Keratinocyte (primary cell): ENCODE measurements at regions not wholly inside any gene's neighbourhood (a gene's known extent, or its start where the extent isn't known, plus 50 kb on each side); places are given as distances from the start of the nearest gene placed in this dataset.

ENCODE experiments used
- DNase-seq: peaks from one replicate; pipeline ENCODE4 v3.0.0-alpha.2; 2011; ENCODE audit warnings: low read depth, missing footprints, low spot score
- FAIRE-seq: peaks from 2 replicates; lab custom pipeline; 2011; peaks lifted over from hg19 to GRCh38; lab: Jason Lieb, UNC
- H2AFZ ChIP-seq: 2 replicates; pipeline ENCODE4 v1.6.0; 2012; ENCODE audit warnings: low read length, control low read depth, inconsistent platforms; ENCODE audit not compliant: control insufficient read depth
- H3K27ac ChIP-seq: 2 replicates; pipeline ENCODE4 v1.5.1; 2011; ENCODE audit warnings: low read length; ENCODE audit not compliant: control insufficient read depth, insufficient read depth
- H3K27me3 ChIP-seq: 3 replicates; pipeline ENCODE4 v1.6.0; 2011; ENCODE audit warnings: low read length; ENCODE audit not compliant: control insufficient read depth, insufficient read depth; ENCODE audit errors: extremely low read depth
- H3K36me3 ChIP-seq, 2 experiments: 2 replicates in 1 of 2; 3 replicates in 1 of 2; pipeline ENCODE4 v1.5.1; 2011; ENCODE audit warnings: low read length in 2 of 2, mild to moderate bottlenecking in 1 of 2; ENCODE audit not compliant: control insufficient read depth in 2 of 2, insufficient read depth in 2 of 2; ENCODE audit errors: extremely low read depth in 1 of 2
- H3K4me1 ChIP-seq: 3 replicates; pipeline ENCODE4 v1.5.1; 2011; ENCODE audit warnings: low read length; ENCODE audit not compliant: control insufficient read depth, insufficient read depth; ENCODE audit errors: extremely low read depth
- H3K4me2 ChIP-seq: 3 replicates; pipeline ENCODE4 v1.6.0; 2011; ENCODE audit warnings: low read depth, low read length; ENCODE audit not compliant: control insufficient read depth, insufficient read depth; ENCODE audit errors: extremely low read depth
- H3K4me3 ChIP-seq, 3 experiments: fragments of 200-600 bp in 1 of 3; sonication (generic) in 1 of 3; 2 replicates in 2 of 3; 3 replicates in 1 of 3; pipeline ENCODE4 v1.5.1; 2011 to 2016; ENCODE audit warnings: low read length in 3 of 3, mild to moderate bottlenecking in 3 of 3, control low read depth in 2 of 3, inconsistent platforms in 1 of 3, low read depth in 1 of 3, mixed read lengths in 1 of 3, mixed run types in 1 of 3, moderate library complexity in 1 of 3; ENCODE audit not compliant: control insufficient read depth in 2 of 3, insufficient read depth in 2 of 3; ENCODE audit errors: extremely low read depth in 1 of 3
- H3K79me2 ChIP-seq: 2 replicates; pipeline ENCODE4 v1.6.0; 2012; ENCODE audit warnings: low read length; ENCODE audit not compliant: control insufficient read depth, insufficient read depth
- H3K9ac ChIP-seq: 3 replicates; pipeline ENCODE4 v1.6.0; 2011; ENCODE audit warnings: low read length; ENCODE audit not compliant: control insufficient read depth, insufficient read depth; ENCODE audit errors: extremely low read depth
- H3K9me1 ChIP-seq: 3 replicates; pipeline ENCODE4 v1.6.0; 2011; ENCODE audit warnings: low read length; ENCODE audit not compliant: control insufficient read depth, insufficient read depth; ENCODE audit errors: extremely low read depth
- H3K9me3 ChIP-seq: 2 replicates; pipeline ENCODE4 v1.5.1; 2012; ENCODE audit warnings: low read depth, low read length; ENCODE audit not compliant: control insufficient read depth
- H4K20me1 ChIP-seq: 3 replicates; pipeline ENCODE4 v1.6.0; 2011; ENCODE audit warnings: low read length; ENCODE audit not compliant: control insufficient read depth, insufficient read depth; ENCODE audit errors: extremely low read depth
- CTCF ChIP-seq, 3 experiments: IDR thresholded peaks in 1 of 3; conservative IDR thresholded peaks in 1 of 3; optimal IDR thresholded peaks in 1 of 3; 2 replicates in 2 of 3; 3 replicates in 1 of 3; pipeline versions ENCODE3 to v1.5.1; 2011; ENCODE audit warnings: low read length in 3 of 3, mild to moderate bottlenecking in 3 of 3, moderate library complexity in 2 of 3, control low read depth in 1 of 3, inconsistent platforms in 1 of 3; ENCODE audit not compliant: insufficient read depth in 2 of 3; ENCODE audit errors: extremely low read depth in 1 of 3
- EZH2 ChIP-seq: IDR thresholded peaks from one replicate; pipeline ENCODE4 v1.6.1; 2012; ENCODE audit warnings: inconsistent platforms, mild to moderate bottlenecking, low read length, moderate library complexity
- dilution Hi-C: fragments of 300-500 bp; cut with MboI; formaldehyde crosslinking; loops from one replicate; pipeline ENCODE4 v1.7.0; 2020; ENCODE audit warnings: low sequenced_read_pairs; ENCODE audit not compliant: extremely low pct_ligation_motif_present

GRCh38 chr7:16095171-16095950, 326.0 kb downstream of the CRPPA start:
- dilution Hi-C loops: no loop called here
- Histone ChIP-seq H3K27ac (no peak overlapping the region), H4K20me1 (no peaks in the 10 kb centered on the region), H3K27me3 (no peaks in the 10 kb centered on the region), H3K4me3 (no peak overlapping the region), H3K9me1 (no peaks in the 10 kb centered on the region), H3K36me3 (no peaks in the 10 kb centered on the region), H2AFZ (no peak overlapping the region), H3K4me1 (no peaks in the 10 kb centered on the region), H3K9ac (no peak overlapping the region), H3K4me2 (no peak overlapping the region), H3K9me3 (no peaks in the 10 kb centered on the region), H3K79me2 (no peaks in the 10 kb centered on the region)
- no peak for TF ChIP-seq CTCF (optimal IDR thresholded peaks at IDR 0.05 in 1 of 3, IDR thresholded peaks at IDR 0.05 in 1 of 3, conservative IDR thresholded peaks at IDR 0.05 in 1 of 3; ENCODE audit: extremely low read depth in 1 of 3, insufficient read depth in 2 of 3, low read length in 3 of 3)
- TF ChIP-seq EZH2: no peak
- DNase-seq (no peak), FAIRE-seq (no peak)

GRCh38 chr7:16094651-16095050, 326.7 kb downstream of the CRPPA start:
- Histone ChIP-seq H3K9me3 (no peaks in the 10 kb centered on the region), H3K27me3 (no peaks in the 10 kb centered on the region), H2AFZ (no peak overlapping the region), H3K79me2 (no peaks in the 10 kb centered on the region), H3K9me1 (no peaks in the 10 kb centered on the region), H3K9ac (no peak overlapping the region), H3K27ac (no peak overlapping the region), H3K4me1 (no peaks in the 10 kb centered on the region), H3K4me2 (no peak overlapping the region), H4K20me1 (no peaks in the 10 kb centered on the region), H3K36me3 (no peaks in the 10 kb centered on the region), H3K4me3 (no peak overlapping the region)
- TF ChIP-seq EZH2 (no peak), CTCF (optimal IDR thresholded peaks at IDR 0.05 in 1 of 3, IDR thresholded peaks at IDR 0.05 in 1 of 3, conservative IDR thresholded peaks at IDR 0.05 in 1 of 3; ENCODE audit: extremely low read depth in 1 of 3, insufficient read depth in 2 of 3, low read length in 3 of 3) (no peak)
- no peak for FAIRE-seq
- no peak for DNase-seq
- dilution Hi-C loops: no loop called here
